ENCODE measurements at regions not wholly inside any gene's neighbourhood (a gene's known extent, or its start where the extent isn't known, plus 50 kb on each side); places are given as distances from the start of the nearest gene placed in this dataset.

DNA sequence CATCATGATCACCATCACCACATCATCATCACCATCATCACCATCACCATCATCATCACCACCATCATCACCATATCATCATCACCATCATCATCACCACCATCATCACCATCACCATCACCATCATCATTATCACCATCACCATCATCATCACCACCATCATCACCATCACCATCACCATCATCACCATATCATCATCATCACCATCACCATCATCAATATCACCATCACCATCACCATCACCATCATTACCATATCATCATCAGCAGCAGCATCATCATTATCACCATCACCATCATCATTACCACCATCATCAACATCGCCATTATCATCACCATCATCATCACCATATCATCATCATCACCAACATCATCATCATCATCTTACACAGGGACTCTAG lies 351.1 kb downstream of the MIAT start:
- DNase-seq (ENCODE audit: low spot score): no peak

- no peak for DNase-seq (ENCODE audit: low spot score)
These were observed 353.7 kb downstream of the MIAT start for GRCh38 chr22:27011133-27011532.

DNA sequence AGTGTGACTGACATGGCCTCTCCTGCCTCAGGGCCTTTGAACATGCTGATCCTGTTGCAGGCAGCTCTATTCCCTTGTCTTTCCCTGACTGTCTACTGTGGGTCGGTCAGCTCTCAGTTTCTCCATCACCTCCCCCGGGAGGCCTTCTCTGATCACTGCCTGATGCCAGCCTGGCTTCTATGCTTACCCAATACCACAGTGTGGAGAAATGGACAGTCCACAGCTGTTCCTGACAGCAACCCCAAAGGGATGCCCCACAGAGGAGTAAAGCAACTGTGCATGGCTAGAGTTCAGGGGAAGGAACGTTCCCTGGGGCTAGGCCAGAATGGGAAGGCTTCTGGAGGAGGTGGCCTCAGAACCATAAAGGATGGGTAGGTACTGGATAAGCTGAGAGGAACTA lies 354.3 kb downstream of the MIAT start:
- no peak for DNase-seq (ENCODE audit: low spot score)

DNA sequence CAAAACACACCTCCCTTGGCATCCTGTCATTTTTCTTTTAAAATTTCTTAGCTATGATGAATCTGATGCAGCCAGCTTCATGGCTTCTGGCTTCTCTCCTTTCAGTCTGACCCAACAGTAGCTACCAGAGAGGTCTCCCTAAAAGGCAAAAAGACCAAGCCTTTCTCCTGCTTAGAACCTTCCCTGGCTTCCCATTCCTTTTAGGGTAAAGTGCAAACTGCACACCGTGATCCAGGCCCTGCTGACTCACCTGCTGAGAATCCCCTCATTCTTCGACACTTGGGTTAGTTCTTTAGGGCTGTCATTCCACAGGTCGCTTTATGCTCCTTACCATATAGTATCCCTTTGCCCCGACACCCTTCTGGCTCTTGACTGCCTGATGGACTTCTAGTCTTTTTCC lies 362.4 kb downstream of the MIAT start:
- no peak for DNase-seq (ENCODE audit: low spot score)

GRCh38 chr22:27022274-27022895 lies 365.0 kb downstream of the MIAT start:
- no peak for DNase-seq (ENCODE audit: low spot score)

DNA sequence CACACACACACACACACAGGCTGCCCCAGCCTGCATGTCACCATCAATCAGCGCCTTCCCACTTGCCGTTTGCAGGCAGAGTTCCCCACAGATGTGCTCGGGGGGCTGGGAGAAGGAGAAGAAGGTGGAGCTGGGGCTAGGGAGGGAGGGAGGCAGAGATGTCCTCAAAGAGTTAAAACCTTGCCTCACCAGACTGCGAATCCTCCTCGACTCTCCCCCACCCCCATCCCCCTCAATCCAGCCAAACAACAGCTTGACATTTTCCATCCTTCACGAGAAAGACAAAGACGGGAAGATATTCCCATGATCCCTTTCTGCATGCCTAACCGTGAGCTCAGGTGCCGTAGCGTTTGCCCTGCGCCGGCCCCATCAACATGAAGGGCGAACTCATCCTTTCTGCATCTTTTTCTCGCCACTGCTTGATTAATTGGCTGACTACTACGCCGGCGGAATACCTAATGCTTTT lies 365.5 kb downstream of the MIAT start:
- no peak for DNase-seq (ENCODE audit: low spot score)

- no peak for DNase-seq (ENCODE audit: low spot score)
These were observed 366.2 kb downstream of the MIAT start for GRCh38 chr22:27023591-27023990.

DNA sequence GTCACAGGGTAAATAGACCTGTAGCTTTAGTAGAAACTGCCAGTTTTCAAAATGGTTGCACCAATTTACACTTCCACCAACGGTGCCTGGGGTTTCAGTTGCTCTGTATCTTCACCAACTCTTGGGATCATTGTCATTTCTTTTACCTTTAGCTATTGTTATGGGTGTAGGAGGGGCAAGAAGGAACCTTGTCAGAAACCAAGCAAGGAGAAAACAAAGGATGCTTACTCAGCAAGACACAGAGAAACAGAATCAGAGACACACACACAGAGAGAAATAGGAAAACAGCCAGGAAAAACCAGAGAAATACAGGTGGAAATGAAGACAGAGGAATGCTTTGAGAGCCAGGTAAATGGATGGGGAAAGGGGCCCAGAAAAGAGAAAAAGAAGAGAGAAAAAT lies 367.6 kb downstream of the MIAT start:
- no peak for DNase-seq (ENCODE audit: low spot score)

- DNase-seq (ENCODE audit: low spot score): no peak
These were observed 370.7 kb downstream of the MIAT start for GRCh38 chr22:27028093-27028492.

GRCh38 chr22:27029584-27030130 lies 372.3 kb downstream of the MIAT start:
- no peak for DNase-seq (ENCODE audit: low spot score)

DNA sequence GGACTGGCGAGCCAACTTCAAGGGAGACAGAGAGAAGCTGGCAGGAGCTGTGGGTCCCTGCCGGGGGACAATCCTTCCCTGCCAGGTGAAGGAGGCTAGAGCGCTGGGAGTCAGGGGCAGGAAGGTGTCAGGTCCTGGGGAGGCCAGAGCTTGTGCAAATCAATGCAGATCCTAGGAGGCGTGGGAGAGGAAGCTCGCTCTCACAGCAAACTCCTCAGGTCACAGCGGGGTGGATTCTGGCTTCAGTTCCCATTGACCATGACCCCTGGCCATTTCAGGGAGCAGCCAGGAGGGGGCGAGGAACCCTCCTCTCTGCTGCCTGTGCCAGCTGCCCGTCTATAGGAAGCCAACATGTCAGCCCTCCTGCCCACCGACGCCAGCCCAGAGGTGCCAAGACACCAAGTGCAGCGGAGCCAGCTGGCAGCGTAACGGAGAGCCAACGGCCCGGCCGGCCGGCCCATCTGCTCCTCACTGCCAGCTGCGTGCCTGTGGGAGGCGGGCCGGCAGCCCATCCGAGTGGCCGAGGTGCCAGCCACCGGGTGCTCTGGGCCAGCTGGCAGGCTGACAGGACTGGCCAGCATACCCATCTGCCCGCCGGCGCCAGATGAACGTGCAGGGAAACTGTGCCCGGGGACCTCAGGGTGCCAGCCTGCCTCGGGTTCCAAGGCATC lies 374.8 kb downstream of the MIAT start:
- DNase-seq (ENCODE audit: low spot score): peak; percentile 80

DNA sequence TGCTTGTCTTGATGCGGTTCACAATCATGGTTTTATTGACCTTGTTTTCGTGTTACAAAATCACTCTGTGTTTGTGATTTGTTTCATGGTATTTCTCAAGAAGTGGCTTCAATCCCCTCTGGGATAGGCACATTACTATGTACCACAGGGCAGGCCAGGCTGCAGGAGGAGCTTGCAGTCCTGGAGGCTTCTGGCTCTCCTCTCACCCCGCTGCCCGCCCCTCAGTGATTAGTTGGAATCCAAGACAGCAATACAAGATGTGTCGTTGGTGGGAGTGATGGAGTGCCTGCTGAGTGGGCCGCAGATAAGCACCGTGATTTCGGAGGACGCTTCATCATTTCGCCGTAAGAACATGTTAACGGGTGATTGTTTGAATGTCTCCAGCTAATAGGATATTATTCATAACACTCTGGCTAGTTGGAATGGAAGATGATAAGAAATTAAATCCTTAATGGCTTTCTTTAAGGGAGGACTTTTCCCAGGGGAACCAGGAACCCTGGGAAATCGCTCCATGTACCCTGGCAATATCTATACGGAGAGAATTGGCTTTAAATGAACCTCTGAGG lies 384.4 kb downstream of the MIAT start:
- no peak for DNase-seq (ENCODE audit: low spot score)

DNA sequence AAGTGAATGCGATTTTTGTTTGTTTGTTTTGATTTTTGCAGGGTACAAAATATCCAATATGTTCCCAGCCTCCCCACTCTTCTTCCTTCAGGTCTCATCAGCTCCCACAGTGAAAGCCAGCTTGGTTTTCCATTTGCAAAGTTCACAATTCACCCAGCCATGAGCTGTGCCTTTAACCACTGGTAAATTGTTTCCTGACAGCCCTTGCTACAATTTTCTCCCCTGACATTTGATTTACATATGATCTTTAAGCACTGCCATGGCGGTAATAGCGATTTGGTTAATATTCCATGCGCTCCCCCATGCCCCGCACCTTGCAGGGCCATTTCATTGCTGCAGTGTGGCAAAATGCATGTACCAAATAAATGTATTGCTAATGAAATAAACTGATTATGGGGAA lies 385.9 kb downstream of the MIAT start:
- DNase-seq (ENCODE audit: low spot score): no peak

DNA sequence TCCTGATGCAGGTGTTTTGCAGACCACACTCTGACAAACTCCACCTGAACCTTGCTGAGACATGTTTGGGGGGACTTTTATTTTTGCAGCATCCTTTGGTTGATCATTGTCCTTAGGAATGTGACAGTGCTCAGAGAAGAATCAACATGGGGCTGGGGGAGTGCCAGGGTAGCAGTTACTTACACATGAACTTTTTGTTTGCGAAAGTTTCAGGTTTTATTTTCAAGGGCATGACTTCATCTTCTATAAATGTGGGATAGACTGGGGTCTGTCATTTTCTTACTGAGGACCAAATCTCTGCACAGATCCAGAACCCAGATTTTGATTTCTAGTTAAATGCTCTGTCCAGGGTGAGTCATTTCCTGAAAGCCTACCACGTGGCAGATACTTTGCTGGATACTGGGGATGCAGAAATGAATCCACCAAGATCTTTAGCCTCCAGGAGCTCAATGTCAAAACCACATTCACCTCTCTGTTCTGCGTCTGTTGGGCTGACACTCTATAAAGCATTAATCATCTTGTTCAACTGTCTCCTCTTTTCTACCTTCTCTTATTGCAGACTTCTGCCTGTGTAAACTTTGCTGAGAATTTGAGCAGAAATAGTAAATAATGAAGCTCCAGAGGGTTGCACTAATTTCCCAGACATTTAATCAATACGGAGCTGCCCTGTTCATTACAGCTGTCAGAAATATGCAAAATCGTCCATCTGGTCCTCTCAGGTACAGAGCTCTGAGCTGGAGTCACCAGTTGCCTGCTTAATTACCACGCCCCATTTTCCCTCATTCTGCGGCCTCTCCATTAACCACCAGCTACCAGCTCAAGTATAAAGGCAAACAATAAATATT lies 387.9 kb downstream of the MIAT start:
- no peak for DNase-seq (ENCODE audit: low spot score)

GRCh38 chr22:27046086-27046485 lies 388.7 kb downstream of the MIAT start:
- no peak for DNase-seq (ENCODE audit: low spot score)

DNA sequence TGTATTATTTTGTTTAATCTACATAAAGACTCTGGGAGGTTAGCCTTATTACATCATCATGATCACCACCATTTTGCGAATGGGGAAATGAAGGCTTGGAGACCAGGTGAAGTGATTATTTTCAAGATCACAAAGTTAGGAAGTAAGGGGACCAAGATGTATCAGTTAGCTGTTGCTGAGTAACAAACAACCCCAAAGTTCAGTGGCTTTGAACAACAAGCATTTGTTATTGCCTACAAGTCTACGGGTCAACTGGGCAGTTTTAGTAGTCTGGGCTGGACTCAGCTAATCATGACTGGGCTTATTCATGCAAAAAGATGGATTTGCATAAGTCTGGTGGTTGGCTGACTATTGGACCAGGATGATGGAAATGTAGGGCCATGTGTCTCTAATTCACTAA lies 389.2 kb downstream of the MIAT start:
- no peak for DNase-seq (ENCODE audit: low spot score)

DNA sequence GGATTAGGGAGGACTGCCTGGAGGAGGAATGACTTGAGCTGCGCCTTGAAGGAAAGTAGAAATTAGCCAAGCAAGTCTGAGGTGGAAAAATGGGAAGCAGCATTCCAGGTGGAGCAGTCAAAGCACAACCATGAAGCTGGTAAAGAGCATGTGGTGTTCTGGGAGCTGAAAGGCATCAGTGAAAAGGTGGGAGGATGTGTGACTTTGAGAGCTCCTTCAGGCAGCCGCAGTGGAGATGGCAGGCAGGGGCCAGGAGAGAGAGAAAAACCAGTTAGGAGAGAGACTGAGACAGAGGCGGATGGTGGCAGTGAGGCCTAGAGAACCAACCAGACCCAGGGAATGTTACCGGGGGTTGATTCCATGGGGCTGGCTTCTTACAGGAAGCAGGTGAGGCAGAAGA lies 393.4 kb downstream of the MIAT start:
- no peak for DNase-seq (ENCODE audit: low spot score)

GRCh38 chr22:27051407-27051806 lies 394.0 kb downstream of the MIAT start:
- DNase-seq (ENCODE audit: low spot score): no peak

GRCh38 chr22:27057717-27058116 lies 400.3 kb downstream of the MIAT start:
- DNase-seq (ENCODE audit: low spot score): no peak

DNA sequence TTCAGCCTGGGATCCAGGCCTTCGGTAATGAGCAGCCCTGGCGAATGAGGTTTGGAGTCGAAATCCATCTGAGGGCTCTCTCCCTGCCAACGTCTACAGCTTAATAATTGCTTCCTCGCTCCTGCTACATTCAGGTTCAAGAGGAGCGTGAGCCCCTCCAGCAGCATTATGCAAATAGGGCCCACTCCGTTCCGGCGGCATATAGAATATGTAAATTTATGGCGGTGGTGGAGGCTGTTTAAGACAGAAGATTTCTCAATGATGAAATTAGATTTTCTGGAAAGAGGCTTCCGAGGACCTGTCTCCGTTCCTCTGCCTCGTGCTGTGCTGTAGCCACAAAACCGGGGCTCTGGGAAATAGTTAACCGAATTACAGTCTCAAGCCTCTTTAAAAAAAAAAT lies 402.8 kb downstream of the MIAT start:
- no peak for DNase-seq (ENCODE audit: low spot score)

GRCh38 chr22:27062910-27063309 lies 405.5 kb downstream of the MIAT start:
- DNase-seq (ENCODE audit: low spot score): no peak

- no peak for DNase-seq (ENCODE audit: low spot score)
These were observed 406.0 kb downstream of the MIAT start for GRCh38 chr22:27063406-27063805.
